NCI-H345 (cell line): ENCODE measurements at regions not wholly inside any gene's neighbourhood (a gene's known extent, or its start where the extent isn't known, plus 50 kb on each side); places are given as distances from the start of the nearest gene placed in this dataset.

ENCODE experiments used
- DNase-seq: peaks from one replicate; lab custom pipeline; 2025; lab: John Stamatoyannopoulos, UW

- DNase-seq: no peak
Measured at GRCh38 chr2:198499539-198499938, 695.1 kb downstream of the PLCL1 start.

GRCh38 chr2:198498516-198498915 lies 694.1 kb downstream of the PLCL1 start:
- no peak for DNase-seq

GRCh38 chr2:198498048-198498447 lies 693.7 kb downstream of the PLCL1 start:
- DNase-seq: no peak

GRCh38 chr2:198494931-198495330 lies 690.5 kb downstream of the PLCL1 start:
- no peak for DNase-seq

- no peak for DNase-seq
Measured at GRCh38 chr2:198490748-198491147, 686.4 kb downstream of the PLCL1 start.

GRCh38 chr2:198488964-198489363 lies 684.6 kb downstream of the PLCL1 start:
- no peak for DNase-seq

- no peak for DNase-seq
Measured at GRCh38 chr2:198483051-198483450, 678.7 kb downstream of the PLCL1 start.

GRCh38 chr2:198479065-198479464 lies 674.7 kb downstream of the PLCL1 start:
- no peak for DNase-seq

- DNase-seq: no peak
Measured at GRCh38 chr2:198478361-198478760, 674.0 kb downstream of the PLCL1 start.

GRCh38 chr2:198476007-198476406 lies 671.6 kb downstream of the PLCL1 start:
- DNase-seq: peak; percentile 47

- DNase-seq: no peak
Measured at GRCh38 chr2:198471291-198471690, 666.9 kb downstream of the PLCL1 start.

GRCh38 chr2:198468136-198468535 lies 663.7 kb downstream of the PLCL1 start:
- DNase-seq: no peak

GRCh38 chr2:198465970-198466369 lies 661.6 kb downstream of the PLCL1 start:
- DNase-seq: no peak

GRCh38 chr2:198456418-198456817 lies 652.0 kb downstream of the PLCL1 start:
- no peak for DNase-seq

GRCh38 chr2:198453866-198454265 lies 649.5 kb downstream of the PLCL1 start:
- no peak for DNase-seq

GRCh38 chr2:198452327-198452726 lies 647.9 kb downstream of the PLCL1 start:
- no peak for DNase-seq

- DNase-seq: no peak
Measured at GRCh38 chr2:198448789-198449188, 644.4 kb downstream of the PLCL1 start.

- DNase-seq: no peak
Measured at GRCh38 chr2:198444800-198445287, 640.5 kb downstream of the PLCL1 start.

- no peak for DNase-seq
Measured at GRCh38 chr2:198441901-198442300, 637.5 kb downstream of the PLCL1 start.

- no peak for DNase-seq
Measured at GRCh38 chr2:198441246-198441645, 636.9 kb downstream of the PLCL1 start.

- DNase-seq: no peak
Measured at GRCh38 chr2:198440833-198441232, 636.4 kb downstream of the PLCL1 start.

- DNase-seq: no peak
Measured at GRCh38 chr2:198438331-198438730, 633.9 kb downstream of the PLCL1 start.

- DNase-seq: no peak
Measured at GRCh38 chr2:198424112-198424511, 619.7 kb downstream of the PLCL1 start.

GRCh38 chr2:198417836-198418235 lies 613.4 kb downstream of the PLCL1 start:
- no peak for DNase-seq

- DNase-seq: no peak
Measured at GRCh38 chr2:198414976-198415375, 610.6 kb downstream of the PLCL1 start.
